Trophoblast cell (in vitro differentiated cells and primary cell): ENCODE measurements at regions not wholly inside any gene's neighbourhood (a gene's known extent, or its start where the extent isn't known, plus 50 kb on each side); places are given as distances from the start of the nearest gene placed in this dataset.
A peak's percentile ranks its signal among the peaks of the same experiment; 100 is the strongest.

Experiments
- DNase-seq, 2 donors: peaks; one replicate each; pipeline ENCODE4 v3.0.0-alpha.2; 2016
- H2AFZ ChIP-seq: 2 replicates; pipeline ENCODE4 v1.6.1; 2013; ENCODE audit warnings: low read length, moderate library complexity, mild to moderate bottlenecking; ENCODE audit not compliant: insufficient read depth, poor library complexity
- H2AK5ac ChIP-seq: 2 replicates; pipeline ENCODE4 v1.6.1; 2013; ENCODE audit warnings: mild to moderate bottlenecking, low read length
- H2BK120ac ChIP-seq: 2 replicates; pipeline ENCODE4 v1.6.1; 2013; ENCODE audit warnings: low read length, mild to moderate bottlenecking, moderate library complexity; ENCODE audit not compliant: insufficient read depth, poor library complexity
- H2BK12ac ChIP-seq: 2 replicates; pipeline ENCODE4 v1.6.1; 2013; ENCODE audit warnings: mild to moderate bottlenecking, low read length, moderate library complexity
- H2BK5ac ChIP-seq: 2 replicates; pipeline ENCODE4 v1.6.1; 2013; ENCODE audit warnings: low read length, low read depth, moderate library complexity, mild to moderate bottlenecking; ENCODE audit not compliant: poor library complexity
- H3K14ac ChIP-seq: 2 replicates; pipeline ENCODE4 v1.6.1; 2013; ENCODE audit warnings: mild to moderate bottlenecking, low read length
- H3K18ac ChIP-seq: 2 replicates; pipeline ENCODE4 v1.6.1; 2013; ENCODE audit warnings: mild to moderate bottlenecking, low read length
- H3K23ac ChIP-seq: 2 replicates; pipeline ENCODE4 v1.6.1; 2013; ENCODE audit warnings: low read length
- H3K27ac ChIP-seq: 2 replicates; pipeline ENCODE4 v1.5.1; 2013; ENCODE audit warnings: low read depth, mild to moderate bottlenecking, inconsistent platforms, low read length, moderate library complexity
- H3K27me3 ChIP-seq: 2 replicates; pipeline ENCODE4 v1.6.1; 2013; ENCODE audit warnings: inconsistent platforms, mild to moderate bottlenecking, low read length, moderate library complexity; ENCODE audit not compliant: insufficient read depth
- H3K36me3 ChIP-seq, 2 experiments: 1 replicate in 1 of 2; 2 replicates in 1 of 2; pipeline ENCODE4 v1.6.1; 2013; ENCODE audit warnings: low read length in 2 of 2, mild to moderate bottlenecking in 2 of 2, moderate library complexity in 1 of 2; ENCODE audit not compliant: insufficient read depth in 2 of 2, control insufficient read depth in 1 of 2
- H3K4ac ChIP-seq: 2 replicates; pipeline ENCODE4 v1.6.1; 2013; ENCODE audit warnings: low read depth, mild to moderate bottlenecking, low read length, moderate library complexity
- H3K4me1 ChIP-seq, 2 experiments: 1 replicate in 1 of 2; 2 replicates in 1 of 2; pipeline ENCODE4 v1.6.1; 2013; ENCODE audit warnings: low read length in 2 of 2, mild to moderate bottlenecking in 2 of 2, moderate library complexity in 1 of 2; ENCODE audit not compliant: insufficient read depth in 2 of 2, control insufficient read depth in 1 of 2
- H3K4me2 ChIP-seq: 2 replicates; pipeline ENCODE4 v1.6.1; 2013; ENCODE audit warnings: inconsistent platforms, mild to moderate bottlenecking, low read length, moderate library complexity
- H3K4me3 ChIP-seq: 2 replicates; pipeline ENCODE4 v1.5.1; 2013; ENCODE audit warnings: mild to moderate bottlenecking, low read depth, low read length, inconsistent platforms
- H3K79me1 ChIP-seq: one replicate; pipeline ENCODE4 v1.6.1; 2013; ENCODE audit warnings: low read length
- H3K79me2 ChIP-seq: 2 replicates; pipeline ENCODE4 v1.6.1; 2013; ENCODE audit warnings: low read length, mild to moderate bottlenecking; ENCODE audit not compliant: control insufficient read depth, insufficient read depth, poor library complexity
- H3K9ac ChIP-seq: 2 replicates; pipeline ENCODE4 v1.6.1; 2013; ENCODE audit warnings: mild to moderate bottlenecking, low read length
- H3K9me3 ChIP-seq: 2 replicates; pipeline ENCODE4 v1.6.1; 2013; ENCODE audit warnings: low read depth, mild to moderate bottlenecking, control low read depth, inconsistent platforms, low read length; ENCODE audit not compliant: insufficient read depth
- H4K12ac ChIP-seq: 2 replicates; pipeline ENCODE4 v1.6.1; 2013; ENCODE audit warnings: low read depth, mild to moderate bottlenecking, low read length, moderate library complexity
- H4K8ac ChIP-seq: 2 replicates; pipeline ENCODE4 v1.6.1; 2013; ENCODE audit warnings: low read depth, mild to moderate bottlenecking, low read length, moderate library complexity
- H4K91ac ChIP-seq: one replicate; pipeline ENCODE4 v1.6.1; 2013; ENCODE audit warnings: low read depth, mild to moderate bottlenecking, low read length, moderate library complexity
- WGBS: extraction: QIAGEN DNeasy Blood & Tissue Kit; methylation state at CpG from one replicate; pipeline ENCODE4 v1.1.7; 2013; ENCODE audit warnings: missing lambda C conversion rate; ENCODE audit not compliant: insufficient read length, insufficient coverage; ENCODE audit errors: extremely low coverage; 5-methylcytosine and 5-hydroxymethylcytosine counted together

DNA sequence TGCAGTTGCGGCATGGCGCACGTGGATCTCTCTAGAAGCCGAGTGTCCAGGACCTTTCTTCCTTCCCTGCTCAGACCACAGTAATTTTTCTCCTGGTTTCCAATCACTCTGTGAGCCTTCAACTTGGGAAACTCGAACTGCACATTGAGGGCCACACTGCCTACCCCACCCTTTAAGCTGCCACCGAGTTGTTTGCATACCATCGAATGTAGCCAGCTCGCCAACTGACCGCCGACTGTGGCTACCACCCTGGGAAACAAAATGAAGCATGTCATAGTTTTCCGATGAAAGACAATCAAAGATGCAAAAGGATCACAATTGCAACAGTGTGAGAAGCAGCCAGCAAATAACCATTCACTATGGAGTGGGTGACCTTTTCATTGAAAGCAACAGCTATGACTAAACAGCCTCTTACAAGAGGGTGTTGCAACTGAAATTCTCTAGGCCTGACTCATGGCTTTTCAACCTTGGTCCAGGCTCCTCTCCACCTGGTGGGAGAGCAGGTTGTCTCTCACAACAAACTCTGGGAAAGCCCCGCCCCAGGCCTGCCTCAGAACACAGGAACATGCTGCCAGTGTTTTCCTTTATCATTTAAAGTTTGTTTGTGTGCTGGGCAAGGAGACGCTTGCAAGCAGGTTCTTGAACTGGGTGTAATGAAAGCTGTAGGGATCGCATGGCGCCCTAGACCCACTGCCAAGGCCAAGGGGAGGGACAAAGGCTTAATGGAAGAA is 141.7 kb upstream of the SERP2 start:
- H3K18ac ChIP-seq: peak overlapping the region; percentile 25
- H2BK5ac ChIP-seq: peak overlapping the region; percentile 29
- no peak overlapping the region for H2AFZ ChIP-seq
- no peaks in the 10 kb centered on the region for H3K79me2 ChIP-seq
- no peak overlapping the region for H4K8ac ChIP-seq
- H3K27ac ChIP-seq: peak overlapping the region; percentile 12
- peak overlapping the region; percentile 29 for H2BK12ac ChIP-seq
- WGBS: no CpG with 5 or more reads among the region's 15 CpGs
- H3K79me1 ChIP-seq: peaks cover 7% of the 10 kb centered on the region
- no peak overlapping the region for H3K9ac ChIP-seq
- H3K14ac ChIP-seq: peak overlapping the region; percentile 65
- H3K4me3 ChIP-seq: no peak overlapping the region
- no peaks in the 10 kb centered on the region for H3K36me3 ChIP-seq
- no peak overlapping the region for H4K12ac ChIP-seq
- H3K4ac ChIP-seq: peak overlapping the region; percentile 19
- H3K27me3 ChIP-seq: no peaks in the 10 kb centered on the region
- no peak overlapping the region for H3K23ac ChIP-seq
- H3K4me1 ChIP-seq: peaks cover 4 to 8% of the 10 kb centered on the region in 2 experiments
- DNase-seq: peak; percentile 97 to 99
- no peaks in the 10 kb centered on the region for H3K9me3 ChIP-seq
- peak overlapping the region; percentile 74 for H2BK120ac ChIP-seq
- H4K91ac ChIP-seq: peak overlapping the region; percentile 72
- H2AK5ac ChIP-seq: peak overlapping the region; percentile 42
- H3K4me2 ChIP-seq: no peak overlapping the region

DNA sequence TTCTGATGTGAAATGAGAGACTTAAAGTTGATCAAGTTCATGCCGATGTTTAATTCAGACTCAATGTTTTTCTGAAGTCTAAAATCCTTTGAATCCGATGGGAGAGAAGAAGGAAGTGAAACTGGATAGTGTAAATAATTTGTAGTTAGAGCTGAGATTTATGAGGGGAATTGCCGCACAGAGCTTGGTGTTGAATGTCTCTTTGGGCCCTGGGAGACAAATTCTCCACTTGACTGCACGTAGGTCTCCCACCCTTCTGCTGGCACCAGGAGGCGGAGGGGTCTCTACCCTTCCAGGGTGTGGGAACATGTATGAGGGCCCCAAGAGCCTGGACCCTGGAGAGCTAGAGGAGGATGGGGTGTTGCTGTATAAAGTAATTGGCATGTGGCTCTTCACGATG is 140.8 kb upstream of the SERP2 start:
- Histone ChIP-seq H3K14ac (peak overlapping the region; percentile 47), H3K4ac (no peak overlapping the region), H3K18ac (no peak overlapping the region), H3K36me3 (no peaks in the 10 kb centered on the region), H4K8ac (no peak overlapping the region), H3K79me2 (no peaks in the 10 kb centered on the region), H3K27me3 (no peaks in the 10 kb centered on the region), H2AK5ac (no peak overlapping the region), H3K9me3 (no peaks in the 10 kb centered on the region), H3K23ac (no peak overlapping the region), H3K4me2 (no peak overlapping the region), H2BK12ac (no peak overlapping the region), H4K12ac (no peak overlapping the region), H2BK5ac (peak overlapping the region; percentile 61), H3K79me1 (peaks cover 7% of the 10 kb centered on the region), H4K91ac (no peak overlapping the region), H3K9ac (no peak overlapping the region), H2BK120ac (no peak overlapping the region), H3K4me1 (peaks cover 4 to 8% of the 10 kb centered on the region in 2 experiments), H3K4me3 (no peak overlapping the region), H2AFZ (no peak overlapping the region), H3K27ac (no peak overlapping the region)
- DNase-seq: no peak
- no CpG with 5 or more reads among the region's 6 CpGs for WGBS

DNA sequence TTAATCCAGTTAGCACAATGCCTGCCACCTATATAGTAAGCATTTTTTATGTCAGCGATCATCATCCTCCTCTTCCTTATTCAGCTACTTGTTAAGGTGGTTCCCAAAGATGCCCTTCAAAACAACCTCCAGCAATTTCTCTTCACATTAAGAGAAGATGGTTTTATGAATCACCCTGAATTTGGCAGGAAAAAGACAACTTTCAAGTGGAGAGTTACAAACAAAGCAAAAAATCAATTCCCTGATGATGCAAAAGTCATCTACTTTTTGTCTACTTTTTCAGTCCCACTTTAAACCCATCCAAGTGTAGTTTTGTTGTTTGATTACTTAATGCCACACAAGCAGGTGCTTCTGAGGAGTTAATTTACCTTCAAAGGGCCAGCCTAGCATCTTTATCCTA is 139.1 kb upstream of the SERP2 start:
- no peaks in the 10 kb centered on the region for H3K9me3 ChIP-seq
- H3K23ac ChIP-seq: no peak overlapping the region
- H3K79me2 ChIP-seq: no peaks in the 10 kb centered on the region
- no peaks in the 10 kb centered on the region for H3K27me3 ChIP-seq
- H3K9ac ChIP-seq: no peak overlapping the region
- H3K4me3 ChIP-seq: no peak overlapping the region
- H3K18ac ChIP-seq: no peak overlapping the region
- whole genome bisulfite sequencing: no CpG with 5 or more reads among the region's 1 CpG
- H2BK5ac ChIP-seq: no peak overlapping the region
- no peak overlapping the region for H3K27ac ChIP-seq
- peaks cover 4 to 8% of the 10 kb centered on the region in 2 experiments for H3K4me1 ChIP-seq
- no peak for DNase-seq
- H3K4me2 ChIP-seq: no peak overlapping the region
- no peak overlapping the region for H2AFZ ChIP-seq
- no peak overlapping the region for H3K4ac ChIP-seq
- no peak overlapping the region for H4K91ac ChIP-seq
- H2BK12ac ChIP-seq: no peak overlapping the region
- peaks cover 7% of the 10 kb centered on the region for H3K79me1 ChIP-seq
- no peak overlapping the region for H2BK120ac ChIP-seq
- H3K14ac ChIP-seq: no peak overlapping the region
- no peak overlapping the region for H4K12ac ChIP-seq
- no peaks in the 10 kb centered on the region for H3K36me3 ChIP-seq
- no peak overlapping the region for H4K8ac ChIP-seq
- H2AK5ac ChIP-seq: no peak overlapping the region

DNA sequence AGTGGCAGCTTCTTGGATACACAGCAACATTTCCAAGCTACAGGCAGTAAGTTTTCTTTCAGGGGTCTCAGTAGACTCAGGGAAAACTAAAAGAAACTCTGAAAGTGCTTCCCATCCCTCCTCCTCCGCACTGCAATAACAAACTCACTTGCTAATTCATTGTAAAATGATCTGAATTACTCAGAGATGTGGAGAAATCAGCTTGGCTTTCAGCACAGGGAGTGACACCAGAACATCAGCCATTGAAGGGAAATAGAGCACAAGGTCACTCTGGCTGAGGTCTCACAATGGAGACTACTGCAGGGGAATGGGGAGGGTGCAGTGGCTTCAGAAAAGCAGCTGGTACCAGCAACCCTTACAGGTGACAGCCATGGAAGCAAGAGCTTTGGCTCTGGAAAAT is 137.3 kb upstream of the SERP2 start:
- no CpG with 5 or more reads among the region's 1 CpG for WGBS
- Histone ChIP-seq H3K4me3 (no peak overlapping the region), H3K79me2 (no peaks in the 10 kb centered on the region)

More for the DNA sequence above, 137.3 kb upstream of the SERP2 start:
- no peak overlapping the region for H2AK5ac ChIP-seq
- no peak overlapping the region for H2BK120ac ChIP-seq
- H3K9ac ChIP-seq: no peak overlapping the region
- no peaks in the 10 kb centered on the region for H3K9me3 ChIP-seq
- H2AFZ ChIP-seq: no peak overlapping the region
- H3K4me1 ChIP-seq: peaks cover 4 to 5% of the 10 kb centered on the region in 2 experiments
- peaks cover 6% of the 10 kb centered on the region for H3K79me1 ChIP-seq
- no peak overlapping the region for H3K14ac ChIP-seq
- H3K27me3 ChIP-seq: no peaks in the 10 kb centered on the region
- no peak overlapping the region for H2BK12ac ChIP-seq
- no peak for DNase-seq
- H3K23ac ChIP-seq: no peak overlapping the region
- H4K91ac ChIP-seq: no peak overlapping the region
- H3K27ac ChIP-seq: no peak overlapping the region
- H2BK5ac ChIP-seq: no peak overlapping the region
- no peak overlapping the region for H3K18ac ChIP-seq
- H4K12ac ChIP-seq: no peak overlapping the region
- no peak overlapping the region for H4K8ac ChIP-seq
- H3K4ac ChIP-seq: no peak overlapping the region
- no peak overlapping the region for H3K4me2 ChIP-seq
- no peaks in the 10 kb centered on the region for H3K36me3 ChIP-seq
